Lower leg skin (tissue), 3 donors: ENCODE measurements at regions not wholly inside any gene's neighbourhood (a gene's known extent, or its start where the extent isn't known, plus 50 kb on each side); places are given as distances from the start of the nearest gene placed in this dataset.

Source experiments
- POLR2A ChIP-seq, 2 donors: fragments of 450-650 bp; IDR thresholded peaks; one replicate each; pipeline ENCODE4 v1.6.1; 2016 to 2017; ENCODE audit warnings: antibody characterized with exemption in 2 of 2, mild to moderate bottlenecking in 1 of 2, moderate library complexity in 1 of 2
- TF ChIP-seq, protein P1 (sequence below), 3 donors: fragments of 450-650 bp; IDR thresholded peaks; one replicate each; pipeline ENCODE4 v1.5.1; 2016; ENCODE audit warnings: antibody characterized with exemption in 3 of 3, mild to moderate bottlenecking in 3 of 3, moderate library complexity in 2 of 3

DNA sequence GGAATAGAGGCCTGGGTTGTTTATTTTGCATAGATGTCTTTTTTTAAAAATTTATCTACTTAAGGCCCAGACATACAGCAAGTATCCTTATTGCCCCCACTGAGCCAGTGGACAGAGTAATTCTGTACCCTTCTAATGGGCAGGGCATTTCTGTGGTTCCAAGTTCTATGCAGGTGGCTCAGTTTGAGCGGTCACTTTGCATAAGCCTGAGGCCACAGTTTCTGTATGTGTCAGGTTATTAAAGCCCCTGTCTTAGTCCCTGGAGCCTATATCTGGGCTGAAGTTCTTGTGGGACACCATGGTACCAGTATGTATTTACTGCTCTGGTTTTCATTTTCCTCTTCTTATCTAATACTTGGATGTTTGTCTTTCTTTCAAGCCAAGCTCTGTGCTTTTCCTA lies 168.8 kb downstream of the MID1IP1 start:
- TF ChIP-seq, protein P1, sequence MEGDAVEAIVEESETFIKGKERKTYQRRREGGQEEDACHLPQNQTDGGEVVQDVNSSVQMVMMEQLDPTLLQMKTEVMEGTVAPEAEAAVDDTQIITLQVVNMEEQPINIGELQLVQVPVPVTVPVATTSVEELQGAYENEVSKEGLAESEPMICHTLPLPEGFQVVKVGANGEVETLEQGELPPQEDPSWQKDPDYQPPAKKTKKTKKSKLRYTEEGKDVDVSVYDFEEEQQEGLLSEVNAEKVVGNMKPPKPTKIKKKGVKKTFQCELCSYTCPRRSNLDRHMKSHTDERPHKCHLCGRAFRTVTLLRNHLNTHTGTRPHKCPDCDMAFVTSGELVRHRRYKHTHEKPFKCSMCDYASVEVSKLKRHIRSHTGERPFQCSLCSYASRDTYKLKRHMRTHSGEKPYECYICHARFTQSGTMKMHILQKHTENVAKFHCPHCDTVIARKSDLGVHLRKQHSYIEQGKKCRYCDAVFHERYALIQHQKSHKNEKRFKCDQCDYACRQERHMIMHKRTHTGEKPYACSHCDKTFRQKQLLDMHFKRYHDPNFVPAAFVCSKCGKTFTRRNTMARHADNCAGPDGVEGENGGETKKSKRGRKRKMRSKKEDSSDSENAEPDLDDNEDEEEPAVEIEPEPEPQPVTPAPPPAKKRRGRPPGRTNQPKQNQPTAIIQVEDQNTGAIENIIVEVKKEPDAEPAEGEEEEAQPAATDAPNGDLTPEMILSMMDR (IDR thresholded peaks at IDR 0.05): no peak
- no peak for TF ChIP-seq POLR2A (IDR thresholded peaks at IDR 0.05)
